Uterus (tissue), 2 donors: ENCODE measurements at regions not wholly inside any gene's neighbourhood (a gene's known extent, or its start where the extent isn't known, plus 50 kb on each side); places are given as distances from the start of the nearest gene placed in this dataset.

Source experiments
- CTCF ChIP-seq, 4 experiments: fragments of 200-600 bp in 2 of 4; fragments of 450-650 bp in 2 of 4; sonication (generic) in 2 of 4; IDR thresholded peaks; one replicate each; pipeline ENCODE4 v1.5.1; 2016 to 2019; ENCODE audit warnings: antibody characterized with exemption in 4 of 4, mild to moderate bottlenecking in 2 of 4, moderate library complexity in 1 of 4
- POLR2A ChIP-seq, 2 donors: fragments of 450-650 bp; IDR thresholded peaks; one replicate each; pipeline ENCODE4 v1.6.1; 2016; ENCODE audit warnings: antibody characterized with exemption in 2 of 2, mild to moderate bottlenecking in 1 of 2, moderate library complexity in 1 of 2

GRCh38 chr6:99668036-99668705 lies 61.5 kb downstream of the PRDM13 start:
- TF ChIP-seq CTCF (IDR thresholded peaks at IDR 0.05) (no peak), POLR2A (IDR thresholded peaks at IDR 0.05) (no peak)
